Activated CD8-positive, alpha-beta T cell treated with anti-CD3 and anti-CD28 coated beads for 36 hours (primary cell): ENCODE measurements at regions not wholly inside any gene's neighbourhood (a gene's known extent, or its start where the extent isn't known, plus 50 kb on each side); places are given as distances from the start of the nearest gene placed in this dataset.

ENCODE experiments used
- ATAC-seq: fragments of 200-7000 bp; cut with Tn5 transposase; one replicate; pipeline ENCODE4 v1.10.0; 2021; ENCODE audit warnings: mild to moderate bottlenecking, moderate library complexity
- CTCF ChIA-PET: fragments of 350-600 bp; sonication (Branson Sonifier 250); formaldehyde crosslinking; loops from one replicate; lab custom pipeline; 2021; ENCODE audit warnings: antibody characterized with exemption; lab: Charles Lee
- POLR2A ChIA-PET: fragments of 350-600 bp; sonication (Branson Sonifier 250); formaldehyde crosslinking; loops from one replicate; lab custom pipeline; 2021; ENCODE audit warnings: antibody characterized with exemption; lab: Charles Lee
- DNase-seq: peaks from one replicate; pipeline ENCODE4 v3.0.0-alpha.2; 2020
- H3K27ac Mint-ChIP-seq: one replicate; pipeline ENCODE4 v1.8.0; 2021; ENCODE audit warnings: mild to moderate bottlenecking, mixed read lengths
- H3K27me3 Mint-ChIP-seq: one replicate; pipeline ENCODE4 v1.8.0; 2021; ENCODE audit warnings: mixed read lengths
- H3K36me3 Mint-ChIP-seq: one replicate; pipeline ENCODE4 v1.8.0; 2021; ENCODE audit warnings: low read depth, mixed read lengths
- H3K4me1 Mint-ChIP-seq: one replicate; pipeline ENCODE4 v1.8.0; 2021; ENCODE audit warnings: low read depth, mixed read lengths
- H3K4me3 Mint-ChIP-seq: one replicate; pipeline ENCODE4 v1.8.0; 2021; ENCODE audit warnings: mild to moderate bottlenecking, moderate library complexity, mixed read lengths
- H3K9me3 Mint-ChIP-seq: one replicate; pipeline ENCODE4 v1.8.0; 2021; ENCODE audit warnings: mixed read lengths
- CTCF ChIP-seq: fragments of 200-600 bp; IDR thresholded peaks from one replicate; pipeline ENCODE4 v1.8.0; 2022; ENCODE audit warnings: antibody characterized with exemption, mild to moderate bottlenecking
- intact Hi-C: fragments of 100-400 bp; cut with micrococcal nuclease; formaldehyde crosslinking; loops from one replicate; pipeline ENCODE4 v1.10.0; 2022

GRCh38 chr2:437756-438393 is 150.0 kb upstream of the ALKAL2 start:
- Mint-ChIP-seq H3K36me3 (no peaks in the 10 kb centered on the region), H3K27me3 (no peaks in the 10 kb centered on the region), H3K27ac (peak overlapping the region; percentile 61), H3K4me1 (peaks cover 36% of the 10 kb centered on the region), H3K9me3 (no peaks in the 10 kb centered on the region), H3K4me3 (peak overlapping the region; percentile 55)
- ATAC-seq (peak; percentile 98), DNase-seq (peak; percentile 75)
- POLR2A ChIA-PET, result interaction anchor here (0.7 kb wide), 1 partner anchor 62 kb away, joined by 3 read pairs; no protein-coding TSS in a partner anchor
- CTCF ChIA-PET, result interaction anchor here (1.2 kb wide), 1 partner anchor 16 kb away, joined by 3 read pairs; no protein-coding TSS in a partner anchor
- no peak for TF ChIP-seq CTCF
- intact Hi-C loops, result no loop called here

DNA sequence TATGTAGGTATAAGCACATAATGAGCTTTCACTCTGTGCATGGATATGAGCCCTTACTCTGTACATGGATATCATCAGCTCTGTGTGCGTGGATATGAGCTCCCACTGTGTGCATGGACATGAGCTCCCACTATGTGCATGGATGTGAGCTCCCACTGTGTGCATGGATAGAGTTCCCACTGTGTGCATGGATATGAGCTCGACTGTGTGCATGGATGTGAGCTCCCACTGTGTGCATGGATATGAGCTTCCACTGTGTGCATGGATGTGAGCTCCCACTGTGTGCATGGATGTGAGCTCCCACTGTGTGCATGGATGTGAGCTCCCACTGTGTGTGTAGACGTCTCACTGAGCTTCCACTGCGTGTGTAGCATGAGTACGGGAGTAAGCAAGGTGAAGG is 149.3 kb upstream of the ALKAL2 start:
- peaks cover 36% of the 10 kb centered on the region for H3K4me1 Mint-ChIP-seq
- H3K27me3 Mint-ChIP-seq, result no peaks in the 10 kb centered on the region
- no peak for ATAC-seq
- CTCF ChIA-PET, result interaction anchor here (1.2 to 1.4 kb wide), 2 partner anchors 15 kb away, joined by 3 read pairs; no protein-coding TSS in a partner anchor
- no peak overlapping the region for H3K27ac Mint-ChIP-seq
- intact Hi-C loops, result no loop called here
- no peaks in the 10 kb centered on the region for H3K9me3 Mint-ChIP-seq
- H3K4me3 Mint-ChIP-seq, result no peak overlapping the region
- no peak for DNase-seq
- POLR2A ChIA-PET, result no interaction called here
- no peak for TF ChIP-seq CTCF
- no peaks in the 10 kb centered on the region for H3K36me3 Mint-ChIP-seq

DNA sequence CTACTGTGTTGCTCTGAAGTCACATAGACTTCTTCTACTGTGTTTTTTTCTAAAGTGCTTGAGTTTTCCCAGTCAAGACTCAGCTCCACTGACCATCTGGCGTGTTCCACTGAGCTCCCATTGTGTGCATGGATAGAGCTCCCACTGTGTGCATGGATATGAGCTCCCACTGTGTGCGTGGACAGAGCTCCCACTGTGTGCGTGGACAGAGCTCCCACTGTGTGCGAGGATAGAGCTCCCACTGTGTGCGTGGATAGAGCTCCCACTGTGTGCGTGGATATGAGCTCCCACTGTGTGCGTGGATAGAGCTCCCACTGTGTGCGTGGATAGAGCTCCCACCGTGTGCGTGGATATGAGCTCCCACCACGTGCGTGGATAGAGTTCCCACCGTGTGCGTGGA is 148.3 kb upstream of the ALKAL2 start:
- ChIA-PET CTCF (interaction anchor here (1.4 kb wide), 1 partner anchor 16 kb away, joined by 3 read pairs; no protein-coding TSS in a partner anchor), POLR2A (no interaction called here)
- H3K4me1 Mint-ChIP-seq, result peaks cover 39% of the 10 kb centered on the region

DNA sequence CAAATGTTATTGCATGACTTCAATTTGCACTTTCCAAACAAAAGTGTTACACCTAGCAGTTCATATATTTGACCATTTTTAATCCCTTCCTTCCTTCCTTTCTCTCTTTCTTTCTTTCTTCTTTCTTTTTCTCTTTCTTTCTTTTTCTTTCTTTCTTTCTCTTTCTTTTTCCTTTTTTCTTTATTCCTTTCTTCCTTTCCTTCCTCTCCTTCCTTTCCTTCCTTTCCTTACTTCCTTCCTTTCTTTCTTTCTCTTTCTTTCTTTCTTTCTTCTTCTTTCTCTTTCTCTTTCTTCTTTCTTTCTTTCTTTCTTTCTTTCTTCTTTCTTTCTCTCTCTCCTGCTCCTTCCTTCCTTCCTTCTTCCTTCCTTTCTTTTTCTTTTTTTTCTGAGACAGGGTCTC is 146.7 kb upstream of the ALKAL2 start:
- DNase-seq, result no peak
- ChIA-PET CTCF (no interaction called here), POLR2A (no interaction called here)
- intact Hi-C loops, result no loop called here
- no peak overlapping the region for H3K27ac Mint-ChIP-seq
- no peaks in the 10 kb centered on the region for H3K9me3 Mint-ChIP-seq
- H3K36me3 Mint-ChIP-seq, result no peaks in the 10 kb centered on the region
- no peak overlapping the region for H3K4me3 Mint-ChIP-seq
- no peaks in the 10 kb centered on the region for H3K27me3 Mint-ChIP-seq
- peaks cover 52% of the 10 kb centered on the region for H3K4me1 Mint-ChIP-seq
- no peak for ATAC-seq
- peak; percentile 19 for TF ChIP-seq CTCF

More for the DNA sequence above, 148.3 kb upstream of the ALKAL2 start:
- Mint-ChIP-seq H3K27ac (no peak overlapping the region), H3K9me3 (no peaks in the 10 kb centered on the region), H3K36me3 (no peaks in the 10 kb centered on the region), H3K27me3 (no peaks in the 10 kb centered on the region), H3K4me3 (no peak overlapping the region)
- DNase-seq (no peak), ATAC-seq (no peak)
- TF ChIP-seq CTCF, result no peak
- intact Hi-C loops, result no loop called here

- DNase-seq (no peak), ATAC-seq (no peak)
- H3K36me3 Mint-ChIP-seq, result no peaks in the 10 kb centered on the region
- ChIA-PET POLR2A (no interaction called here), CTCF (no interaction called here)
- H3K27me3 Mint-ChIP-seq, result no peaks in the 10 kb centered on the region
- H3K9me3 Mint-ChIP-seq, result peaks cover 4% of the 10 kb centered on the region
- intact Hi-C loops, result no loop called here
- peaks cover 49% of the 10 kb centered on the region for H3K4me1 Mint-ChIP-seq
- no peak overlapping the region for H3K4me3 Mint-ChIP-seq
- TF ChIP-seq CTCF, result no peak
- no peak overlapping the region for H3K27ac Mint-ChIP-seq
Observed at GRCh38 chr2:433216-433615, 145.3 kb upstream of the ALKAL2 start.
